ENCODE measurements at regions not wholly inside any gene's neighbourhood (a gene's known extent, or its start where the extent isn't known, plus 50 kb on each side); places are given as distances from the start of the nearest gene placed in this dataset.

- TF ChIP-seq REST (IDR thresholded peaks at IDR 0.05; ENCODE audit: low read depth) (no peak), EP300 (IDR thresholded peaks at IDR 0.05; ENCODE audit: borderline replicate concordance) (no peak), CEBPB (IDR thresholded peaks at IDR 0.05) (no peak), RAD21 (IDR thresholded peaks at IDR 0.05; ENCODE audit: low read depth) (no peak)
- TF ChIP-seq, protein P1, sequence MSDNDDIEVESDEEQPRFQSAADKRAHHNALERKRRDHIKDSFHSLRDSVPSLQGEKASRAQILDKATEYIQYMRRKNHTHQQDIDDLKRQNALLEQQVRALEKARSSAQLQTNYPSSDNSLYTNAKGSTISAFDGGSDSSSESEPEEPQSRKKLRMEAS (IDR thresholded peaks at IDR 0.05), result no peak
Observed at GRCh38 chrX:149392921-149393320, 112.2 kb downstream of the IDS start.

Data from Ishikawa (cell line).